ENCODE measurements at regions not wholly inside any gene's neighbourhood (a gene's known extent, or its start where the extent isn't known, plus 50 kb on each side); places are given as distances from the start of the nearest gene placed in this dataset.
"Not testable (repeated sequence)": the region's sequence is repeated elsewhere in the genome, so short reads cannot be mapped to it uniquely, and the experiment has no call there.

DNA sequence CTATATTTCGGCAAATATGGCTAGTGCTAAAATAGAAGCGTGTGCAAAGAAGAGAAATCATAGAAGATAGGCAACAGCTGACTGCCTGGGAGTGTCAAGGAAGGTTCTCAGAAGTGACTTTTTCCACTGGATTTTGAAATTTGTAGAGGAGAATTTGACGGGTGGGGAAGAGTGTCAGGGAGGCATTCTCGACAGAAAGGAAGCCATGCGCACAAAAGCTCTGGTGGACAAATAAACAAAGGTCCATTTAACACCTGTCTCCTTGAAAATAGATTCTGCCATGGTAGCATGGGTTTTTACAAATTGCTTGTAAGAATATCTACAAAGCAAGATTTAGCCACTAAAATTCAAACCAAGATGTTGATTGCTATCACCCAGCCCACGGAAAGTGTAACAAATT is 1081.5 kb downstream of the GALC start:
- no peak for DNase-seq (ENCODE audit: low read depth)

DNA sequence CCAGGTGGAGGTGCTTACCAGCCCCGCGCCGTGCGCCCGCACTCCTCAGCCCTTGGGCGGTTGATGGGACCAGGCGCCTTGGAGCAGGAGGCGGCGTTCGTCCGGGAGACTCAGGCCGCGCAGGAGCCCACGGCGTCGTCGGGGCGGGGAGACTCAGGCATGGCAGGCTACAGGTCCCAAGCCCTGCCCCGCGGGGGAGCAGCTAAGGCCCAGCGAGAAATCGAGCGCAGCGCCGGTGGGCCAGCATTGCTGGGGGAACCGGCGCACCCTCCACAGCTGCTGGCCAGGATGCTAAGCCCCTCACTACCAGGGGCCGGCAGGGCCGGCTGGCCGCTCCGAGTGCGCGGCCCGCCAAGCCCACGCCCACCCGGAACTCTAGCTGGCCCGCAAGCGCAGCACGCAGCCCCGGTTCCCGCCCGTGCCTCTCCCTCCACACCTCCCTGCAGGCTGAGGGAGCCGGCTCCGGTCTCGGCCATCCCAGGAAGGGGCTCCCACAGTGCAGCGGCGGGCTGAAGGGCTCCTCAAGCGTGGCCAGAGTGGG is 1087.5 kb downstream of the GALC start:
- not testable (repeated sequence) for DNase-seq (ENCODE audit: low read depth)

DNA sequence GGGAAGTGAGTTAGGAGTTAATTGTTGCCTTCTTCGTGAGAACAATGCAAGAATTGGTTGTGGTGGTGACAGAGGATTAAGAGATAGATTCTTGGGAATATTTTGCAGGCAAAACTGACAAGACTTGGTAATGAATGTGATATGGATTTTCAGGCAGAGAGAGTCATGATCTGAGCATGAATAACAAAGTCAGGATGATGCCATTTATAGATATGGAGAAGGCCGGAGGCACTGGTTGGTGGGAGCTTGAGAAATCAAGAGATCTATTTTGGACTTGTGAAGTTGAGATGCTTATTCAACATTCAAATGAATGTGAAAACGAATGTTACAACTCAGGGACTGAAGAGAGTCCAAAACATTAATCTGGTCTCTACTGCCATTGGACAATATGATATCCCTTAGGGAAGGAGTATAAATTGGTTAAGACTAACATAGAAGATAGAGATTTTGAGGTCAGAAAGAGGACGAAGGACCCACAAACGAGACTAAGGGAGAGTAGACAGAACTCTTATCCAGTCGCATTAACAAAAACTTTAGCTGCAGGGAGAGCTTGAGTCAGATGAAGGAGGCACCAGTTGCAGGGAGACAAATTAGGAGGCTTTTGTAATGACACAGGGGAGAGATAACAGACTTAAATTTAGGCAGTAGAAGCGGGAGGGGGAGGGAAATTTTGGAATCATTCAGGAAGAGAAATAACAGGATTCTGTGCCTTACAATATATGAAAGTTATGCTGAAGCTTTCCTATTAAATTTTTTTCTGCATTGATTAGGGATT is 1090.6 kb downstream of the GALC start:
- DNase-seq (ENCODE audit: low read depth), result no peak

DNA sequence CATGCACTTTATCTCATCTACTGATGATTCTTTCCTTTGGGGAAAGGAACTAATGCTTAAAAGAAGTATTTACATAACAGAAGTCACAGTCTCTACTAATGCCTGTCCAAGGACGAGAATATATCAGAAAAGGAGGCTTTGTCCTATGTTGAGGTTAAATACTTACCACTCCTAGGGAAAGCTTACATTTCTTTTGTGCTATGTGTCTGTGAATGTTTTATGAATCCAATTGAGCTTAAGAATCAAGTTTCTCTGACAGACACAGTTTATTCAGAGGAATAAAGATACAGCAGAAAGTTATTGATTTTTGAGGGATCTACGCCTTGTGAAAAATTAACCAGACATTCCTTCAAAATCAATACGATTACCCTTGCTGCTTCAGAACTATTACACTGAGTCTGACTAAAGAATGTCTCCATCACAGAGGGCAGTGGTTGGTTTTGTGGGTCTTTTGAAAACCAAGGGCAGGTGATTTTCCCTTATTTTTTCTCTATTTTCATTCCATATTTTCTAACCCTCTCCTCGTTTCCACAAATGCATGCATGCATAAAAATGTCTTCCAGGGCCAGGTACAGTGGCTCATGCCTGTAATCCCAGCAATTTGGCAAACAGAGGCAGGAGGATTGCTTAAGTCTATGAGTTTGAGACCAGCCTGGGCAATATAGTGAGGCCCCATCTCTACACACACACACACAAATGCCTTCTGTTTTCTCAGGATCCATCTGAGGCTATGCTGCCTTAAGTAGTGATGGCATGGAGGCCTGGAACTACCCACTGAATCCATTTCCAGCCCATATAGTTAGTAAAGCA is 1095.1 kb downstream of the GALC start:
- DNase-seq (ENCODE audit: low read depth), result no peak

GRCh38 chr14:86897224-86897623 is 1095.8 kb downstream of the GALC start:
- DNase-seq (ENCODE audit: low read depth), result no peak

DNA sequence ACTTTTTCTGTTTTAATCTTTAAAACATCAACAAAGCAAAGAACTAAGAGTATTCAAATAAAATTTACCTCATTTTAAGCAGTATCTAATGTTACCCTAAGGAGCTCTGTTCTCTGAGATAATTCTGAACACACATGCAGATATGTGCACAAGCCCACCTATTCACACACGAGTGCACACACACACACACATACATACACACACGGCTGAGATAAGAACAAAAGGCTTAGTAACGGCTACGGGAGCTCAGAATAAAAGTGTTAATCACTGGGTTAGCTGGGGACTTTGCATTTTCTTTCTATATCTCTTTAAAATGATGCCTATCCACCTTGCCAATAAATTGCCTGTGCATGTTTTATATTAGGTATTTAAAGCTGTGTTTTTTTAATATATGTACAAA is 1096.3 kb downstream of the GALC start:
- no peak for DNase-seq (ENCODE audit: low read depth)

GRCh38 chr14:86892152-86892956 is 1100.6 kb downstream of the GALC start:
- DNase-seq (ENCODE audit: low read depth), result no peak

- DNase-seq (ENCODE audit: low read depth), result no peak
Measured at GRCh38 chr14:86885280-86885679, 1107.7 kb downstream of the GALC start.

GRCh38 chr14:86884498-86884897 is 1108.5 kb downstream of the GALC start:
- DNase-seq (ENCODE audit: low read depth), result no peak

- DNase-seq (ENCODE audit: low read depth), result no peak
Measured at GRCh38 chr14:86882818-86883217, 1110.2 kb downstream of the GALC start.

DNA sequence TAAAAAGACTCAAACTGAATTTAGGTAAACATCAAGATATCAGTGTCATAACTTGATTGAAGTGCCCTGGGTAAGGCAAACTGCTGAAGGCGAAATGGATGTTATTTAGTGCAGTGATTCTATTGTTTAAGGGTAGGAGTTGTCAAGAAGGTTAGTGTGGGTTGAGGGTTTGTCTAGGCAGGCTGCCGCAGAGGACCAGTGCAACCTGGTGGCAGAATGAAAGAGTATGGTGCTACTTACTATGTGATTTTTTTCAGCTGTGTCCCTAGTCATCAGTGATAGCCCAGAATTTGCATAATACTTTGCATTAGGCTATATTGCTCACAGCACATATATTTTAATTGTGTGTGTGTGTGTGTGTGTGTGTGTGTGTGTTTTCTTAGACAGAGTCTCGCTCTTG is 1127.0 kb downstream of the GALC start:
- DNase-seq (ENCODE audit: low read depth), result no peak

DNA sequence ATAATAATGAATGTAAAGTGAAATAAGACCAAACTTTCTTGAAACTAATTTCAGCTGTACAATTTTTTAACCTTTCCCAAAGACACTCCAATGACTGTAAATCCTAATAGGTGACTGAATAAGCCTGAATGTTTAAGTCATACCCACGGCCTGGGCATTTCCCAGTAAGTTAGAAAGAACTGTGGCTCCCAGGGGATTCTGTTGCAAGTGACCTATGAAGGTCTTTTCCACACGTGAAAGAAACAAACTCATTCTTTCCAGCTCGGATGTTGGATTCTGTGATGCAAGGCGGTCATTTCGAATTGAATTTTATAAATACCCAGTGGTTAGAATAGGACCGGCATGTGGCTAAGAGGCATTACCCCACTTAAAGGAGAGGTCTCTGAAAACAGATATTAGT is 1134.4 kb downstream of the GALC start:
- DNase-seq (ENCODE audit: low read depth), result no peak

- DNase-seq (ENCODE audit: low read depth), result no peak
Measured at GRCh38 chr14:86858031-86858430, 1135.0 kb downstream of the GALC start.

DNA sequence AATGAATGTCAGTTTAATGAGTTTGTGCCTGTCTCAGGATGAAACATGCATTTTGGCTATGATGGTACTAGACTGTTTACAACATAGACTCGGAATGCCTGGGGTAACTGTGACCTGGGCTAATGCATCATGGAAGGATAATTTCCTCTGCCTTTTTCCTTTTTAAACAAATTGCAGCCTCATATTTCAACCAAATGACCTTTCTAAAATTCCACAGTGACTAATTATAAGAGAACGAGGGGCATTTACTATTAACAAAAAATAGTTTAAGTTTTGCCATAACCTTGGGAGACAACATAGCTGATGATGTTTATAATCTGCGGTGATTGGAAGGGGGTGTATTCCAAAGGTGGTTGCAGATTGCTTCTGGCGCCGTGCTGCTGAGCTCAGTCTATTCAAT is 1140.5 kb downstream of the GALC start:
- no peak for DNase-seq (ENCODE audit: low read depth)

- DNase-seq (ENCODE audit: low read depth), result no peak
Measured at GRCh38 chr14:86847140-86847539, 1145.8 kb downstream of the GALC start.

GRCh38 chr14:86838363-86838762 is 1154.6 kb downstream of the GALC start:
- peak; percentile 9 for DNase-seq (ENCODE audit: low read depth)

GRCh38 chr14:86826661-86827060 is 1166.3 kb downstream of the GALC start:
- DNase-seq (ENCODE audit: low read depth), result no peak

GRCh38 chr14:86824167-86824566 is 1168.8 kb downstream of the GALC start:
- no peak for DNase-seq (ENCODE audit: low read depth)

DNA sequence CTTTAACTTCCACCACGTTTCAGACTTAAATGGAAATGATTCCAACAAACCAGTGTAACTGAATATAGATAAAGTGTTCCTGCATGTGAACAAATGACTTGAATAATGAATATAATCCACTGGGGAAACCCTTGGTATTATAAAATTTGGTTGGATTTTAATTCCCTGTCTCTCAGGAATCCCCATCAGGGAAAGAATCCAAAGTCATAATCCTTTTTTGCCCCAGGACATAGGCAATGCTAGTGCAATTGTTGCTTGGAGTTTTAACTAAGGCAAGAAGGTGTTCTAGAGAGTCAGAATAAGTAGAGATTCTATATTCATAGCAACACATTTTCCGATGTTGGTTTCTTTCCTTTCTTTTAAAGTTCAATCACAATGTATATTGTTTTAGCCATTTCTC is 1169.4 kb downstream of the GALC start:
- no peak for DNase-seq (ENCODE audit: low read depth)

- DNase-seq (ENCODE audit: low read depth), result peak; percentile 60
Measured at GRCh38 chr14:86815341-86815740, 1177.6 kb downstream of the GALC start.

DNA sequence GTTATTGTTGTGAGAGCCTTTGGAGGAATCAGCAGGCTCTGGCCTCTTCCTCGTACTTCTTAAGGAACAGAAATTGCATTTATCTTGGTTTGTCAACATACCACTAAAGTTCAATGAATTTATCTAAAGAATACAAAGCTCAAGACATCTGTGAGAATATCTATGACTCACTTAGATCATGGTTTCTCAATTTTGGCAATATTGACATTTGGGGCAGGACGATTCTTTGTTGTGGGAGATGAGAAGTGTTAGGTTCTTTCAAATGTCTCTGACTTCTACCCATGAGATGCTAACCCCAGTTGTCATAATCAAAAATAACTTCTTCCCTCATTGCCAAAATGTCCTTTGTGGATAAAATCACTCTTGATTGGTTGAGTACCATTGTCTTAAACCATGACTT is 1190.3 kb downstream of the GALC start:
- peak; percentile 28 for DNase-seq (ENCODE audit: low read depth)

GRCh38 chr14:86799244-86799647 is 1193.7 kb downstream of the GALC start:
- peak; percentile 96 for DNase-seq (ENCODE audit: low read depth)
